ENCODE measurements at regions not wholly inside any gene's neighbourhood (a gene's known extent, or its start where the extent isn't known, plus 50 kb on each side); places are given as distances from the start of the nearest gene placed in this dataset.

DNA sequence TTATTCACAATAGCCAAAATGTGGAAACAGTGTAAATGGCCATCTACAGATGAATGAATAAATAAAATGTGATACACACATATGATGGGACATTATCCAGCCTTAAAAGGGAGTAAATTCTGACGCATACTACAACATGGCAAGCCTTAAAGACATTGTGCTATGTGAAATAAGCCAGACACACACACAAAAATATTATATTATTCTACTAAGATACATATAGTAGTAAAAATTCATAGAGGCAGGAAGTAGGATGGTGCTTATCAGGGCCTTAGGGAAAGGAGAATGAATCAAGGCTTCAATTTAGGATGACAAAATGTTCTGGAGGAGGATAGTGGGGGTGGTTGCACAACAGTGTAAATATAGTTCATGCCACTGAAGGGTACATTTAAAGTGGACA is 346.7 kb upstream of the SMARCA2 start:
- TF ChIP-seq, protein P1, sequence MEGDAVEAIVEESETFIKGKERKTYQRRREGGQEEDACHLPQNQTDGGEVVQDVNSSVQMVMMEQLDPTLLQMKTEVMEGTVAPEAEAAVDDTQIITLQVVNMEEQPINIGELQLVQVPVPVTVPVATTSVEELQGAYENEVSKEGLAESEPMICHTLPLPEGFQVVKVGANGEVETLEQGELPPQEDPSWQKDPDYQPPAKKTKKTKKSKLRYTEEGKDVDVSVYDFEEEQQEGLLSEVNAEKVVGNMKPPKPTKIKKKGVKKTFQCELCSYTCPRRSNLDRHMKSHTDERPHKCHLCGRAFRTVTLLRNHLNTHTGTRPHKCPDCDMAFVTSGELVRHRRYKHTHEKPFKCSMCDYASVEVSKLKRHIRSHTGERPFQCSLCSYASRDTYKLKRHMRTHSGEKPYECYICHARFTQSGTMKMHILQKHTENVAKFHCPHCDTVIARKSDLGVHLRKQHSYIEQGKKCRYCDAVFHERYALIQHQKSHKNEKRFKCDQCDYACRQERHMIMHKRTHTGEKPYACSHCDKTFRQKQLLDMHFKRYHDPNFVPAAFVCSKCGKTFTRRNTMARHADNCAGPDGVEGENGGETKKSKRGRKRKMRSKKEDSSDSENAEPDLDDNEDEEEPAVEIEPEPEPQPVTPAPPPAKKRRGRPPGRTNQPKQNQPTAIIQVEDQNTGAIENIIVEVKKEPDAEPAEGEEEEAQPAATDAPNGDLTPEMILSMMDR (conservative IDR thresholded peaks at IDR 0.05; ENCODE audit: low read length), result no peak
- TF ChIP-seq EZH2phosphoT487 (IDR thresholded peaks at IDR 0.05; ENCODE audit: borderline replicate concordance, low read depth, low read length), result no peak

Measured in OCI-LY7 (cell line).